Subcutaneous abdominal adipose tissue (tissue), 5 donors: ENCODE measurements at regions not wholly inside any gene's neighbourhood (a gene's known extent, or its start where the extent isn't known, plus 50 kb on each side); places are given as distances from the start of the nearest gene placed in this dataset.

ENCODE experiments used
- H3K27ac ChIP-seq: one replicate; pipeline ENCODE4 v1.7.0; 2013; ENCODE audit warnings: low read depth, mild to moderate bottlenecking, inconsistent platforms, low read length, moderate library complexity
- H3K27me3 ChIP-seq, 5 donors: one replicate each; pipeline ENCODE4 v1.7.0; 2013; ENCODE audit warnings: low read length in 5 of 5, inconsistent platforms in 1 of 5; ENCODE audit not compliant: control insufficient read depth in 5 of 5, insufficient read depth in 4 of 5
- H3K36me3 ChIP-seq, 5 donors: one replicate each; pipeline ENCODE4 v1.7.0; 2013; ENCODE audit warnings: low read length in 5 of 5; ENCODE audit not compliant: control insufficient read depth in 5 of 5, insufficient read depth in 5 of 5
- H3K4me1 ChIP-seq, 5 donors: one replicate each; pipeline ENCODE4 v1.7.0; 2013; ENCODE audit warnings: low read length in 5 of 5, mild to moderate bottlenecking in 3 of 5, moderate library complexity in 1 of 5; ENCODE audit not compliant: control insufficient read depth in 5 of 5, insufficient read depth in 5 of 5
- H3K4me3 ChIP-seq, 5 donors: one replicate each; pipeline ENCODE4 v1.7.0; 2013; ENCODE audit warnings: low read length in 5 of 5, low read depth in 1 of 5
- H3K9ac ChIP-seq, 5 donors: one replicate each; pipeline ENCODE4 v1.7.0; 2013; ENCODE audit warnings: low read length in 5 of 5, mild to moderate bottlenecking in 4 of 5, moderate library complexity in 3 of 5
- H3K9me3 ChIP-seq, 5 donors: one replicate each; pipeline ENCODE4 v1.7.0; 2013; ENCODE audit warnings: low read length in 5 of 5; ENCODE audit not compliant: control insufficient read depth in 5 of 5
- donor health status: healthy.
- donor health status: healthy.
- donor health status: healthy.
- donor health status: healthy.
- donor health status: healthy.

- H3K36me3 ChIP-seq, result no peaks in the 10 kb centered on the region
- H3K27me3 ChIP-seq, result no peaks in the 10 kb centered on the region
- no peaks in the 10 kb centered on the region for H3K9me3 ChIP-seq
- no peak overlapping the region for H3K9ac ChIP-seq
- H3K4me3 ChIP-seq, result no peak overlapping the region
- H3K27ac ChIP-seq, result no peak overlapping the region
- H3K4me1 ChIP-seq, result no peaks in the 10 kb centered on the region
Measured at GRCh38 chr12:63023926-63024325, 89.0 kb upstream of the PPM1H start.

- Histone ChIP-seq H3K4me3 (no peak overlapping the region), H3K9ac (no peak overlapping the region), H3K4me1 (no peaks in the 10 kb centered on the region), H3K27me3 (no peaks in the 10 kb centered on the region), H3K36me3 (no peaks in the 10 kb centered on the region), H3K9me3 (no peaks in the 10 kb centered on the region), H3K27ac (no peak overlapping the region)
Measured at GRCh38 chr12:63021116-63021515, 86.2 kb upstream of the PPM1H start.

GRCh38 chr12:63020269-63020668, 85.3 kb upstream of the PPM1H start:
- Histone ChIP-seq H3K27me3 (no peaks in the 10 kb centered on the region), H3K4me3 (no peak overlapping the region), H3K9ac (no peak overlapping the region), H3K36me3 (no peaks in the 10 kb centered on the region), H3K4me1 (no peaks in the 10 kb centered on the region), H3K27ac (no peak overlapping the region), H3K9me3 (no peaks in the 10 kb centered on the region)

- Histone ChIP-seq H3K4me1 (no peaks in the 10 kb centered on the region), H3K36me3 (no peaks in the 10 kb centered on the region), H3K9me3 (no peaks in the 10 kb centered on the region), H3K9ac (no peak overlapping the region), H3K27ac (no peak overlapping the region), H3K27me3 (no peaks in the 10 kb centered on the region), H3K4me3 (no peak overlapping the region)
Measured at GRCh38 chr12:63018273-63018672, 83.3 kb upstream of the PPM1H start.

GRCh38 chr12:63013302-63013701, 78.4 kb upstream of the PPM1H start:
- peaks cover 0 to 5% (median 0%) of the 10 kb centered on the region in 5 donors for H3K4me1 ChIP-seq
- H3K27ac ChIP-seq, result no peak overlapping the region
- H3K4me3 ChIP-seq, result no peak overlapping the region
- no peaks in the 10 kb centered on the region for H3K27me3 ChIP-seq
- H3K9me3 ChIP-seq, result peaks cover 0 to 3% (median 0%) of the 10 kb centered on the region in 5 donors
- no peak overlapping the region for H3K9ac ChIP-seq
- H3K36me3 ChIP-seq, result no peaks in the 10 kb centered on the region

GRCh38 chr12:63010698-63011097, 75.7 kb upstream of the PPM1H start:
- Histone ChIP-seq H3K36me3 (no peaks in the 10 kb centered on the region), H3K4me1 (peaks cover 0 to 5% (median 0%) of the 10 kb centered on the region in 5 donors), H3K27me3 (no peaks in the 10 kb centered on the region)

GRCh38 chr12:63008372-63008771, 73.4 kb upstream of the PPM1H start:
- no peaks in the 10 kb centered on the region for H3K27me3 ChIP-seq
- no peaks in the 10 kb centered on the region for H3K36me3 ChIP-seq
- H3K27ac ChIP-seq, result no peak overlapping the region
- peaks cover 0 to 3% (median 0%) of the 10 kb centered on the region in 5 donors for H3K9me3 ChIP-seq
- no peak overlapping the region for H3K9ac ChIP-seq
- H3K4me1 ChIP-seq, result peaks cover 0 to 5% (median 0%) of the 10 kb centered on the region in 5 donors
- H3K4me3 ChIP-seq, result no peak overlapping the region

More at GRCh38 chr12:63010698-63011097, 75.7 kb upstream of the PPM1H start:
- no peak overlapping the region for H3K9ac ChIP-seq
- H3K9me3 ChIP-seq, result peaks cover 0 to 3% (median 0%) of the 10 kb centered on the region in 5 donors
- no peak overlapping the region for H3K4me3 ChIP-seq
- no peak overlapping the region for H3K27ac ChIP-seq

GRCh38 chr12:63007726-63008125, 72.8 kb upstream of the PPM1H start:
- no peak overlapping the region for H3K4me3 ChIP-seq
- no peaks in the 10 kb centered on the region for H3K27me3 ChIP-seq

GRCh38 chr12:63006536-63006935, 71.6 kb upstream of the PPM1H start:
- H3K4me3 ChIP-seq, result no peak overlapping the region
- peaks cover 0 to 5% (median 0%) of the 10 kb centered on the region in 5 donors for H3K4me1 ChIP-seq
- peaks cover 0 to 3% (median 0%) of the 10 kb centered on the region in 5 donors for H3K9me3 ChIP-seq
- H3K9ac ChIP-seq, result no peak overlapping the region
- no peaks in the 10 kb centered on the region for H3K27me3 ChIP-seq
- H3K27ac ChIP-seq, result no peak overlapping the region
- H3K36me3 ChIP-seq, result no peaks in the 10 kb centered on the region

More at GRCh38 chr12:63007726-63008125, 72.8 kb upstream of the PPM1H start:
- no peak overlapping the region for H3K9ac ChIP-seq
- H3K9me3 ChIP-seq, result peaks cover 0 to 3% (median 0%) of the 10 kb centered on the region in 5 donors
- peaks cover 0 to 5% (median 0%) of the 10 kb centered on the region in 5 donors for H3K4me1 ChIP-seq
- no peaks in the 10 kb centered on the region for H3K36me3 ChIP-seq
- no peak overlapping the region for H3K27ac ChIP-seq

GRCh38 chr12:63005382-63005781, 70.4 kb upstream of the PPM1H start:
- Histone ChIP-seq H3K4me3 (no peak overlapping the region), H3K9me3 (no peaks in the 10 kb centered on the region), H3K36me3 (no peaks in the 10 kb centered on the region), H3K27me3 (no peaks in the 10 kb centered on the region), H3K4me1 (peaks cover 0 to under 1% (median 0%) of the 10 kb centered on the region in 5 donors), H3K9ac (no peak overlapping the region), H3K27ac (no peak overlapping the region)
